ENCODE measurements at regions not wholly inside any gene's neighbourhood (a gene's known extent, or its start where the extent isn't known, plus 50 kb on each side); places are given as distances from the start of the nearest gene placed in this dataset.

DNA sequence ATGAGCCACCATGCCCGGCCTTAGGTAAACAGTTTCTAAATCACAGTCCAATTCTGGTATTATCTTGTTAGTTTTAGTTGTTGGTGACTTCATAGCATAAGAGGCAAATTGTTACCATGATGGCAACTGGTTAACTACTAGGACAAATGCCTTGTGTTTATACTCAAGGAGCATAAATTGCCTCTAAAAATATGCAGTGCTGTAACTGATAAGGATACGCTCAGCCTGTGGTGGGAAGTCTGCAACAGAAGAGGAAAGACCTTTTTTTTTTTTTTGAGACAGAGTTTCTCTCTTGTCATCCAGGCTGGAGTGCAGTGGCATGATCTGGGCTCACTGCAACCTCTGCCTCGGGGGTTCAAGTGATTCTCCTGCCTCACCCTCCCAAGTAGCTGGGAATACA is 311.9 kb upstream of the ARGLU1 start:
- H3K23me2 ChIP-seq (ENCODE audit: insufficient read length, low read depth, low read length, poor library complexity, severe bottlenecking), result no peaks in the 10 kb centered on the region
- no peak overlapping the region for H3K27ac ChIP-seq (ENCODE audit: insufficient read length, low read depth, low read length)
- no peak overlapping the region for H3K14ac ChIP-seq (ENCODE audit: insufficient read depth, low read length)
- no peak overlapping the region for H2BK20ac ChIP-seq (ENCODE audit: low read depth, low read length, poor library complexity, severe bottlenecking)
- H3K4me1 ChIP-seq (ENCODE audit: insufficient read depth, low read length), result peaks cover 3% of the 10 kb centered on the region; the same call in 1 of the 2 replicates
- H4K91ac ChIP-seq (ENCODE audit: insufficient read length, low read depth, low read length), result no peak overlapping the region
- H2AK5ac ChIP-seq (ENCODE audit: insufficient read length, low read length), result no peak overlapping the region
- Mint-ChIP-seq H3K4me1 (peaks cover 29 to 35% of the 10 kb centered on the region in 2 experiments), H3K4me3 (no peak overlapping the region), H3K27me3 (ENCODE audit: low read depth) (no peaks in the 10 kb centered on the region; the same call in 1 of the 2 replicates), H3K27ac (no peak overlapping the region), H3K36me3 (ENCODE audit: insufficient read depth in 1 of 3, low read depth in 3 of 3) (peaks cover 0 to 4% (median 0%) of the 10 kb centered on the region in 3 experiments; a peak in 1 of 7 replicates), H3K9me3 (peaks cover 2% of the 10 kb centered on the region in 2 experiments; a peak in 1 of 5 replicates)
- H4K5ac ChIP-seq (ENCODE audit: insufficient read length, low read depth, low read length), result no peak overlapping the region
- H3K4ac ChIP-seq (ENCODE audit: low read depth, low read length), result no peak overlapping the region
- H3K9ac ChIP-seq (ENCODE audit: extremely low read depth, insufficient read length, low read length), result no peak overlapping the region
- H3K4me2 ChIP-seq (ENCODE audit: insufficient read depth, insufficient read length, low read length), result no peak overlapping the region
- H2BK120ac ChIP-seq (ENCODE audit: low read depth, low read length, poor library complexity, severe bottlenecking), result no peak overlapping the region
- WGBS (ENCODE audit: extremely low coverage, insufficient read length, low lambda C conversion rate), result no CpG with 5 or more reads among the region's 3 CpGs
- no peaks in the 10 kb centered on the region for H4K20me1 ChIP-seq (ENCODE audit: control insufficient read depth, insufficient read depth, insufficient read length)
- H2AFZ ChIP-seq (ENCODE audit: low read length), result no peak overlapping the region
- H2BK15ac ChIP-seq (ENCODE audit: low read depth, low read length), result no peak overlapping the region
- H3K18ac ChIP-seq (ENCODE audit: insufficient read length, low read depth, low read length), result no peak overlapping the region
- H4K8ac ChIP-seq (replicated peaks; ENCODE audit: insufficient read length, low read depth, low read length), result no peak overlapping the region
- H2BK5ac ChIP-seq (ENCODE audit: insufficient read length, low read length), result no peak overlapping the region
- no peak overlapping the region for H3K56ac ChIP-seq (ENCODE audit: insufficient read length, low read depth, low read length)
- no peaks in the 10 kb centered on the region for H3K79me2 ChIP-seq (ENCODE audit: insufficient read depth, low read length)
- H3K23ac ChIP-seq (ENCODE audit: insufficient read length, low read depth, low read length), result no peak overlapping the region
- no peaks in the 10 kb centered on the region for H3K27me3 ChIP-seq (ENCODE audit: insufficient read depth, low read length)
- TF ChIP-seq, protein P1, sequence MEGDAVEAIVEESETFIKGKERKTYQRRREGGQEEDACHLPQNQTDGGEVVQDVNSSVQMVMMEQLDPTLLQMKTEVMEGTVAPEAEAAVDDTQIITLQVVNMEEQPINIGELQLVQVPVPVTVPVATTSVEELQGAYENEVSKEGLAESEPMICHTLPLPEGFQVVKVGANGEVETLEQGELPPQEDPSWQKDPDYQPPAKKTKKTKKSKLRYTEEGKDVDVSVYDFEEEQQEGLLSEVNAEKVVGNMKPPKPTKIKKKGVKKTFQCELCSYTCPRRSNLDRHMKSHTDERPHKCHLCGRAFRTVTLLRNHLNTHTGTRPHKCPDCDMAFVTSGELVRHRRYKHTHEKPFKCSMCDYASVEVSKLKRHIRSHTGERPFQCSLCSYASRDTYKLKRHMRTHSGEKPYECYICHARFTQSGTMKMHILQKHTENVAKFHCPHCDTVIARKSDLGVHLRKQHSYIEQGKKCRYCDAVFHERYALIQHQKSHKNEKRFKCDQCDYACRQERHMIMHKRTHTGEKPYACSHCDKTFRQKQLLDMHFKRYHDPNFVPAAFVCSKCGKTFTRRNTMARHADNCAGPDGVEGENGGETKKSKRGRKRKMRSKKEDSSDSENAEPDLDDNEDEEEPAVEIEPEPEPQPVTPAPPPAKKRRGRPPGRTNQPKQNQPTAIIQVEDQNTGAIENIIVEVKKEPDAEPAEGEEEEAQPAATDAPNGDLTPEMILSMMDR (conservative IDR thresholded peaks at IDR 0.05), result no peak
- no peak overlapping the region for H3T11ph ChIP-seq (ENCODE audit: low read length)
- no peaks in the 10 kb centered on the region for H3K9me3 ChIP-seq (ENCODE audit: control insufficient read depth, low read depth, low read length)
- H2BK12ac ChIP-seq (ENCODE audit: insufficient read length, low read depth, low read length), result no peak overlapping the region
- no peak for DNase-seq
- H3K79me1 ChIP-seq (ENCODE audit: insufficient read depth, low read depth, low read length, poor library complexity, severe bottlenecking), result no peaks in the 10 kb centered on the region

All from H9 (cell line).